ENCODE measurements at regions not wholly inside any gene's neighbourhood (a gene's known extent, or its start where the extent isn't known, plus 50 kb on each side); places are given as distances from the start of the nearest gene placed in this dataset.

DNA sequence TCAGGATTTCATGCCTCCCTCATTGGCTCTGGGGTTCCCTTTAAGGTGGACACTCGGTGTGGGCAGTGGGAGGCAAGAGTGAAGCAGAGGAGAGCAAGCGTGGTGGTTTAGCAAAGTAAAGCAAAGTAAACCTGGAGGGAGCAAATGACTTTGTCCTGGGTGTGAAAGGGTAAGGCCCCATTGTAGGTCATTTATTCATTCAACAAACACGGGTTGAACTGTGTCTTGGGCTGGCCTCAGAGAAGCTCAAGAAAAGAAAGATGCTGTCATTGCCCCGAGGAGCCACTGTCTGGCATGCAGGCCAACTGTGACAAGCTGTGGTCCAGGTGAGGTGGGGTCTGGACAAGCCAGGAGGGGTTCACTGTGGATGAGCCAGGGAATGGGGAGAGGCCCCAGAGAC, 68.9 kb upstream of the DLK1 start:
- no peak for TF ChIP-seq EP300 (IDR thresholded peaks at IDR 0.05; ENCODE audit: low read depth)
- TF ChIP-seq, protein P1, sequence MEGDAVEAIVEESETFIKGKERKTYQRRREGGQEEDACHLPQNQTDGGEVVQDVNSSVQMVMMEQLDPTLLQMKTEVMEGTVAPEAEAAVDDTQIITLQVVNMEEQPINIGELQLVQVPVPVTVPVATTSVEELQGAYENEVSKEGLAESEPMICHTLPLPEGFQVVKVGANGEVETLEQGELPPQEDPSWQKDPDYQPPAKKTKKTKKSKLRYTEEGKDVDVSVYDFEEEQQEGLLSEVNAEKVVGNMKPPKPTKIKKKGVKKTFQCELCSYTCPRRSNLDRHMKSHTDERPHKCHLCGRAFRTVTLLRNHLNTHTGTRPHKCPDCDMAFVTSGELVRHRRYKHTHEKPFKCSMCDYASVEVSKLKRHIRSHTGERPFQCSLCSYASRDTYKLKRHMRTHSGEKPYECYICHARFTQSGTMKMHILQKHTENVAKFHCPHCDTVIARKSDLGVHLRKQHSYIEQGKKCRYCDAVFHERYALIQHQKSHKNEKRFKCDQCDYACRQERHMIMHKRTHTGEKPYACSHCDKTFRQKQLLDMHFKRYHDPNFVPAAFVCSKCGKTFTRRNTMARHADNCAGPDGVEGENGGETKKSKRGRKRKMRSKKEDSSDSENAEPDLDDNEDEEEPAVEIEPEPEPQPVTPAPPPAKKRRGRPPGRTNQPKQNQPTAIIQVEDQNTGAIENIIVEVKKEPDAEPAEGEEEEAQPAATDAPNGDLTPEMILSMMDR (IDR thresholded peaks at IDR 0.05) = no peak

Data from transverse colon (tissue), 3 donors.